Body of pancreas (tissue), 4 donors: ENCODE measurements at regions not wholly inside any gene's neighbourhood (a gene's known extent, or its start where the extent isn't known, plus 50 kb on each side); places are given as distances from the start of the nearest gene placed in this dataset.

ENCODE experiments used
- POLR2A ChIP-seq, 3 donors: fragments of 450-650 bp; IDR thresholded peaks; one replicate each; pipeline ENCODE4 v1.6.1; 2016; ENCODE audit warnings: antibody characterized with exemption in 3 of 3, mild to moderate bottlenecking in 2 of 3
- TF ChIP-seq, protein P1 (sequence below), 7 experiments: fragments of 450-650 bp in 4 of 7; fragments of 200-600 bp in 3 of 7; sonication (generic) in 3 of 7; IDR thresholded peaks; one replicate each; pipeline ENCODE4 v1.5.1; 2016 to 2019; ENCODE audit warnings: antibody characterized with exemption in 7 of 7

GRCh38 chr9:31740705-31741104, 643.7 kb upstream of the ACO1 start:
- TF ChIP-seq, protein P1, sequence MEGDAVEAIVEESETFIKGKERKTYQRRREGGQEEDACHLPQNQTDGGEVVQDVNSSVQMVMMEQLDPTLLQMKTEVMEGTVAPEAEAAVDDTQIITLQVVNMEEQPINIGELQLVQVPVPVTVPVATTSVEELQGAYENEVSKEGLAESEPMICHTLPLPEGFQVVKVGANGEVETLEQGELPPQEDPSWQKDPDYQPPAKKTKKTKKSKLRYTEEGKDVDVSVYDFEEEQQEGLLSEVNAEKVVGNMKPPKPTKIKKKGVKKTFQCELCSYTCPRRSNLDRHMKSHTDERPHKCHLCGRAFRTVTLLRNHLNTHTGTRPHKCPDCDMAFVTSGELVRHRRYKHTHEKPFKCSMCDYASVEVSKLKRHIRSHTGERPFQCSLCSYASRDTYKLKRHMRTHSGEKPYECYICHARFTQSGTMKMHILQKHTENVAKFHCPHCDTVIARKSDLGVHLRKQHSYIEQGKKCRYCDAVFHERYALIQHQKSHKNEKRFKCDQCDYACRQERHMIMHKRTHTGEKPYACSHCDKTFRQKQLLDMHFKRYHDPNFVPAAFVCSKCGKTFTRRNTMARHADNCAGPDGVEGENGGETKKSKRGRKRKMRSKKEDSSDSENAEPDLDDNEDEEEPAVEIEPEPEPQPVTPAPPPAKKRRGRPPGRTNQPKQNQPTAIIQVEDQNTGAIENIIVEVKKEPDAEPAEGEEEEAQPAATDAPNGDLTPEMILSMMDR (IDR thresholded peaks at IDR 0.05): no peak
- no peak for TF ChIP-seq POLR2A (IDR thresholded peaks at IDR 0.05)
